ENCODE measurements at regions not wholly inside any gene's neighbourhood (a gene's known extent, or its start where the extent isn't known, plus 50 kb on each side); places are given as distances from the start of the nearest gene placed in this dataset.

GRCh38 chr3:193837347-193837827 is 244.4 kb downstream of the OPA1 start:
- Mint-ChIP-seq H3K9me3 (no peaks in the 10 kb centered on the region), H3K27ac (no peak overlapping the region), H3K27me3 (peaks cover 57% of the 10 kb centered on the region), H3K36me3 (ENCODE audit: low read depth) (no peaks in the 10 kb centered on the region), H3K4me3 (no peak overlapping the region), H3K4me1 (ENCODE audit: low read depth) (peaks cover 5% of the 10 kb centered on the region)
- DNase-seq = no peak

GRCh38 chr3:193840111-193840641 is 247.2 kb downstream of the OPA1 start:
- DNase-seq = no peak
- Mint-ChIP-seq H3K4me1 (ENCODE audit: low read depth) (no peaks in the 10 kb centered on the region), H3K9me3 (no peaks in the 10 kb centered on the region), H3K27ac (no peak overlapping the region), H3K27me3 (peaks cover 63% of the 10 kb centered on the region), H3K36me3 (ENCODE audit: low read depth) (no peaks in the 10 kb centered on the region), H3K4me3 (no peak overlapping the region)

DNA sequence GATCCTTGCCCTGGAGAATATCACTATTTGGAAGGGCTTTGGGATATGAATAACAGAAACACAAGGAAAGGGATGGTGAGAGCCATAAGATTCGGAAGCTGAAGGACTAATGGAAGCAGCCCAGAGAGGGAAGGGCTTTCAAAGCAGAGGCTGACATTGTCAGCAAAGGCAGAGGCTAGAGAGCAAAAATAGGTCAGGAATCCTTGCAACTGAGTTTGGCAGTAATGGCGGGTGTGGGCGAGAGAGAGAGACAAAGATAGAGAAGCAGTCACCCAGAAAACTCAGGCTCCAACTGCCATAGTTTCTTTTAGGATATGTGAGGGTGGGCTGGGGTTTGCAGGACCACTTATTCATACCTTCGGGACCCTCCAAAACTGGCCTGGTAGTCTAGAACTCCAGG is 248.6 kb downstream of the OPA1 start:
- Mint-ChIP-seq H3K4me1 (ENCODE audit: low read depth) (no peaks in the 10 kb centered on the region), H3K27ac (no peak overlapping the region), H3K4me3 (no peak overlapping the region), H3K36me3 (ENCODE audit: low read depth) (no peaks in the 10 kb centered on the region), H3K9me3 (no peaks in the 10 kb centered on the region), H3K27me3 (peaks cover 65% of the 10 kb centered on the region)
- no peak for DNase-seq

GRCh38 chr3:193842029-193842798 is 249.2 kb downstream of the OPA1 start:
- Mint-ChIP-seq H3K27ac (no peak overlapping the region), H3K36me3 (ENCODE audit: low read depth) (no peaks in the 10 kb centered on the region), H3K4me1 (ENCODE audit: low read depth) (no peaks in the 10 kb centered on the region), H3K27me3 (peaks cover 66% of the 10 kb centered on the region), H3K4me3 (no peak overlapping the region), H3K9me3 (no peaks in the 10 kb centered on the region)
- DNase-seq = no peak

DNA sequence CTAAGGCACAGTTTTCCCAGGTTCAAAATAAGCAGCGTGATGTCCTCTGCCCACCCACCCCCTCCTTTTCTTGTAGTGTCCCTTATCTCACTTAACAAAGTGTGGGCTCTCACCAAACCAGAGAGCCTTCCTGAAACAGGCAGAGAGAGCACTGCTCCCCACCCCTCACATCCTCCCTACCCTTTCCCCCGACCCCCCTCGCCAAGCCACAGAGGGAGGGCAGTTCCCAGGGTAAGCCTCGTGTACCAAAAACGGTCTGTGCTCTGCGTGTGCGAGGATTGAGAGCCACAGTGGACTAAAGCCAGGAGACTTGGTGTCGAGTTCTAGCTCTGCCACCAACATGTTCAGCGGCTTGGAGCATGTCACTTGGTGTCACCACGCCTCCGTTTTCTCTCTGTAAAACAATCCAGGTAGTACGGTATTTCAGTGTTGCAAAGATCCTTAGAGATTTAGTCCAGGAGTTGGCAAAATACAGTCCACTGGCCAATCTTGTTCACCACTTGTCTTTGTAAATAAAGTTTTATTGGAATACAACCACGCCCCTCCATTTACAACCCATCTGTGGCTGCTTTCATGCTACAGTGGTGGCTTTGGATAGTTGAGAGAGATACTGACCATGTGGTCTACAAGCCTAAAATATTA is 249.9 kb downstream of the OPA1 start:
- H3K4me3 Mint-ChIP-seq = no peak overlapping the region
- DNase-seq = no peak
- peaks cover 66% of the 10 kb centered on the region for H3K27me3 Mint-ChIP-seq
- no peaks in the 10 kb centered on the region for H3K36me3 Mint-ChIP-seq (ENCODE audit: low read depth)
- no peaks in the 10 kb centered on the region for H3K4me1 Mint-ChIP-seq (ENCODE audit: low read depth)
- H3K9me3 Mint-ChIP-seq = no peaks in the 10 kb centered on the region
- H3K27ac Mint-ChIP-seq = no peak overlapping the region

GRCh38 chr3:193843474-193844301 is 250.7 kb downstream of the OPA1 start:
- DNase-seq = no peak
- Mint-ChIP-seq H3K4me3 (no peak overlapping the region), H3K36me3 (ENCODE audit: low read depth) (no peaks in the 10 kb centered on the region), H3K27me3 (peaks cover 69% of the 10 kb centered on the region), H3K4me1 (ENCODE audit: low read depth) (no peaks in the 10 kb centered on the region), H3K9me3 (no peaks in the 10 kb centered on the region), H3K27ac (no peak overlapping the region)

GRCh38 chr3:193844472-193844871 is 251.5 kb downstream of the OPA1 start:
- Mint-ChIP-seq H3K9me3 (no peaks in the 10 kb centered on the region), H3K4me1 (ENCODE audit: low read depth) (no peaks in the 10 kb centered on the region), H3K27ac (no peak overlapping the region), H3K27me3 (peaks cover 66% of the 10 kb centered on the region), H3K36me3 (ENCODE audit: low read depth) (no peaks in the 10 kb centered on the region), H3K4me3 (no peak overlapping the region)
- DNase-seq = no peak

DNA sequence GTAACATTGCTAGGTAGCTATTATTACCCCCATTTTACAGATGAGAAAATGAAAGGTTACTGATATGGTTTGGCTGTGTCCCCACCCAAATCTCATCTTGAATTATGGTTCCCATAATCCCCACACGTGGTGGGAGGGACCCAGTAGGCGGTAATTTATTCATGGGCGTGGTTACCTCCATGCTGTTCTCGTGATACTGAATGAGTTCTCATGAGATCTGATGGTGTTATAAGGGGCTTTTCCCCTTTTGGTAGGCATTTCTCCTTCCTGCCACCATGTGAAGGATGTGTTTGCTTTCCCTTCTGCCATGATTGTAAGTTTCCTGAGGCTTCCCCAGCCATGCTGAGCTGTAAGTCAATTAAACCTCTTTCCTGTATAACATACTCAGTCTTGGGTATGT is 252.1 kb downstream of the OPA1 start:
- Mint-ChIP-seq H3K27ac (no peak overlapping the region), H3K36me3 (ENCODE audit: low read depth) (no peaks in the 10 kb centered on the region), H3K4me1 (ENCODE audit: low read depth) (no peaks in the 10 kb centered on the region), H3K27me3 (peaks cover 62% of the 10 kb centered on the region), H3K4me3 (no peak overlapping the region), H3K9me3 (no peaks in the 10 kb centered on the region)
- DNase-seq = no peak

DNA sequence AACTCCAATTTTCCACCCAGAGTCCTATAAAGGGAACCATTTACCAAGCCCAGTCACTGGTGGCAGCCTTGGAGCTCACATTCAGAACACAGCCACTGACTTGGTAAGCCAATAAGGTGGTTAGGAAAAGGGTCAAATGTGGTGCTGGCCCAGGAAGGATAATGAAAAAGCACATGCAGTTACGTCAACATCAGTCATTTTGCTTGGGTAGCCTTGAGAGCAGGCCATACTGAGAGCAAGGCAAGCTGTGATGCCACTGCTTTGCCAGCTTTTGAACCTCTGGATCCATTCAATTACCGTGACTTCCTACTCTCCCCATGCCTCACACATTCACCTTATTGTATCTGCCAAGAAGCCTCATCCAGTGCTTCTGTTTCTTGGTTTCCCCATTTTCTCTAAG is 253.6 kb downstream of the OPA1 start:
- H3K4me3 Mint-ChIP-seq = no peak overlapping the region
- H3K27ac Mint-ChIP-seq = no peak overlapping the region
- H3K27me3 Mint-ChIP-seq = peaks cover 49% of the 10 kb centered on the region
- no peak for DNase-seq
- no peaks in the 10 kb centered on the region for H3K4me1 Mint-ChIP-seq (ENCODE audit: low read depth)
- H3K9me3 Mint-ChIP-seq = no peaks in the 10 kb centered on the region
- no peaks in the 10 kb centered on the region for H3K36me3 Mint-ChIP-seq (ENCODE audit: low read depth)

DNA sequence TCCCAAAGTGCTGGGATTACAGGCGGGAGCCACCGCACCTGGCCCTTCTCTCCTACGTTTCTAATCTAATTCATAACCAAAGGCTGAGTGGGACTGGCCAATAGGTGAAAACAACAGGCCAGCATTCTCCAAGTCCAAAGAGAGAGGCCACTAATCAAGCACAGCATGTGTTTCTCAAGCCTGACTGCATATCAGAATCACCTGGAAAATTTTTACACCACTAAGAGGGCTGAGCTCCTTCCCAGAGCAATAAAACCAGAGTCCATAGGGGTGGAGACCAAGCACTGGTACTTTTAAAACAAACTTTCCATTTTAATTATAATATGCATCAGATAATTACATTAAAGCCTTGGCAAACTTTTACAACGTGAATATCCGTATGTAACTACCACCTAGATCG is 254.4 kb downstream of the OPA1 start:
- no peak for DNase-seq
- Mint-ChIP-seq H3K9me3 (no peaks in the 10 kb centered on the region), H3K27me3 (peaks cover 41% of the 10 kb centered on the region), H3K27ac (no peak overlapping the region), H3K4me3 (no peak overlapping the region), H3K4me1 (ENCODE audit: low read depth) (no peaks in the 10 kb centered on the region), H3K36me3 (ENCODE audit: low read depth) (no peaks in the 10 kb centered on the region)

GRCh38 chr3:193848547-193848946 is 255.5 kb downstream of the OPA1 start:
- H3K9me3 Mint-ChIP-seq = no peaks in the 10 kb centered on the region
- no peaks in the 10 kb centered on the region for H3K36me3 Mint-ChIP-seq (ENCODE audit: low read depth)
- H3K4me1 Mint-ChIP-seq (ENCODE audit: low read depth) = no peaks in the 10 kb centered on the region
- no peak overlapping the region for H3K27ac Mint-ChIP-seq
- H3K27me3 Mint-ChIP-seq = peaks cover 30% of the 10 kb centered on the region
- no peak for DNase-seq
- no peak overlapping the region for H3K4me3 Mint-ChIP-seq

DNA sequence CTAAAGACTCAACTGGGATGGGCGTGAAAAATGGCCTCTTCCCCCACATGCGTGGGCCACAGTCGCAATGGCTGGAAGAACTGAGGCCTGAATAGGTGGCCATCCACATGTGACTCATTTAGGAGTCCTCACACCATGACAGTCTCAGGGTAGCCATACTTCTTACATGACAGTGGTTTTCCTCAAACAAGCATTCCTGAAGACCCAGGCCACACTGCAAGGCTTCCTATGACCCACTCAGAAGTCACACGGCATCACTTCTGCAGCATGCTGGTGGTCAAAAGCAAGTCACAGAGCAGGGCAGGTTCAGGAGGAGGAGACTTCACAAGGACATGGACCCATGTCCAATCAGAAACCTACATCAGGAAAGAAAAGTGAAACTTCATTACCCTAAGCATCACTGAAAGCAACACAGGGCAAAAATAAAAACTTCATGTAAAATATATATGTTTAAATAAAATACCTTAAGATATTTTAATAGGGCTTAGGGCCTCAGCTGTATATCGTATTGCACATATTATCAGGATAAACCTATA is 257.1 kb downstream of the OPA1 start:
- no peak for DNase-seq
- H3K36me3 Mint-ChIP-seq (ENCODE audit: low read depth) = no peaks in the 10 kb centered on the region
- no peak overlapping the region for H3K27ac Mint-ChIP-seq
- peaks cover 21% of the 10 kb centered on the region for H3K27me3 Mint-ChIP-seq
- H3K9me3 Mint-ChIP-seq = no peaks in the 10 kb centered on the region
- H3K4me1 Mint-ChIP-seq (ENCODE audit: low read depth) = no peaks in the 10 kb centered on the region
- H3K4me3 Mint-ChIP-seq = no peak overlapping the region

DNA sequence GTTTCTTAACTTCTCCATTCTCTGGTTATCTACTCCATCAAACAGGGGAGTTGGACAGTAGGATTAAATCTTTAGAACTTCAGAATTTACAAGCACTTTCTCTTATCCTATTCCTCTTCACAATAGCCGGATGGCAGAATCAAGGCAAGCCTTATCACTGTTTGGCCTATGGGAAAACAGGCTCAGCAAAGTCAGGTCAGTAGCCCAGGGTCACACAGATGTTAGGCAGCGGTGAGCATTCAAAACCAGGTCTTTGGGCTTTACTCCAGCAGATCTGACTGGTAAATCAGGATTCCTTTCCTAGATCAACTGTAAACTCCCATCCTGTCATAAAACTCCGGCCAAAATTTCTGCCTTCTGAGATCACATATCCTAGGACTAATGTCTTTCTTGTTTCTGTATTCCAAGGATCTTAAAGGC is 258.4 kb downstream of the OPA1 start:
- Mint-ChIP-seq H3K36me3 (ENCODE audit: low read depth) (no peaks in the 10 kb centered on the region), H3K9me3 (no peaks in the 10 kb centered on the region), H3K4me3 (no peak overlapping the region), H3K27ac (no peak overlapping the region), H3K27me3 (peaks cover 11% of the 10 kb centered on the region), H3K4me1 (ENCODE audit: low read depth) (no peaks in the 10 kb centered on the region)
- DNase-seq = no peak

- H3K4me3 Mint-ChIP-seq = no peak overlapping the region
- no peaks in the 10 kb centered on the region for H3K4me1 Mint-ChIP-seq (ENCODE audit: low read depth)
- no peaks in the 10 kb centered on the region for H3K9me3 Mint-ChIP-seq
- H3K27ac Mint-ChIP-seq = no peak overlapping the region
- DNase-seq = no peak
- H3K36me3 Mint-ChIP-seq (ENCODE audit: low read depth) = no peaks in the 10 kb centered on the region
- peaks cover 6% of the 10 kb centered on the region for H3K27me3 Mint-ChIP-seq
Measured at GRCh38 chr3:193851941-193852674, 259.1 kb downstream of the OPA1 start.

Data from activated T-cell treated with anti-CD3 and anti-CD28 coated beads, Interleukin-2, amount 50 U/mL, for 24 hours (primary cell).